Glutamatergic neuron (in vitro differentiated cells): ENCODE measurements at regions not wholly inside any gene's neighbourhood (a gene's known extent, or its start where the extent isn't known, plus 50 kb on each side); places are given as distances from the start of the nearest gene placed in this dataset.

ENCODE experiments used
- DNase-seq: peaks from one replicate; pipeline ENCODE4 v3.0.0; 2022
- H3K27ac Mint-ChIP-seq: one replicate; pipeline ENCODE4 v1.8.0; 2020; ENCODE audit warnings: mild to moderate bottlenecking, mixed read lengths, inconsistent platforms; ENCODE audit not compliant: unreplicated experiment
- H3K27me3 Mint-ChIP-seq: one replicate; pipeline ENCODE4 v1.8.0; 2020; ENCODE audit warnings: mild to moderate bottlenecking, moderate library complexity, mixed read lengths, inconsistent platforms; ENCODE audit not compliant: unreplicated experiment
- H3K36me3 Mint-ChIP-seq: one replicate; pipeline ENCODE4 v1.8.0; 2020; ENCODE audit warnings: mild to moderate bottlenecking, mixed read lengths, inconsistent platforms; ENCODE audit not compliant: unreplicated experiment
- H3K4me1 Mint-ChIP-seq: one replicate; pipeline ENCODE4 v1.8.0; 2020; ENCODE audit warnings: mild to moderate bottlenecking, low read depth, mixed read lengths, inconsistent platforms; ENCODE audit not compliant: unreplicated experiment
- H3K4me3 Mint-ChIP-seq: one replicate; pipeline ENCODE4 v1.8.0; 2020; ENCODE audit warnings: mild to moderate bottlenecking, mixed read lengths, inconsistent platforms; ENCODE audit not compliant: unreplicated experiment
- H3K9me3 Mint-ChIP-seq: one replicate; pipeline ENCODE4 v1.8.0; 2020; ENCODE audit warnings: mild to moderate bottlenecking, moderate library complexity, mixed read lengths, inconsistent platforms; ENCODE audit not compliant: unreplicated experiment
- CTCF ChIP-seq: fragments of 200-600 bp; sonication (generic); IDR thresholded peaks from one replicate; pipeline ENCODE4 v1.5.0; 2021; ENCODE audit not compliant: partially characterized antibody, unreplicated experiment

GRCh38 chr12:63302941-63303536, 152.0 kb upstream of the AVPR1A start:
- Mint-ChIP-seq H3K4me3 (no peak overlapping the region), H3K27ac (no peak overlapping the region), H3K36me3 (no peaks in the 10 kb centered on the region), H3K9me3 (no peaks in the 10 kb centered on the region), H3K27me3 (no peaks in the 10 kb centered on the region), H3K4me1 (peaks cover 8% of the 10 kb centered on the region)
- no peak for DNase-seq
- TF ChIP-seq CTCF = no peak

- TF ChIP-seq CTCF = no peak
- H3K36me3 Mint-ChIP-seq = no peaks in the 10 kb centered on the region
- H3K9me3 Mint-ChIP-seq = no peaks in the 10 kb centered on the region
- no peaks in the 10 kb centered on the region for H3K27me3 Mint-ChIP-seq
- no peak overlapping the region for H3K4me3 Mint-ChIP-seq
- no peak overlapping the region for H3K27ac Mint-ChIP-seq
- peaks cover 8% of the 10 kb centered on the region for H3K4me1 Mint-ChIP-seq
- DNase-seq = no peak
Observed at GRCh38 chr12:63302269-63302940, 151.4 kb upstream of the AVPR1A start.

- Mint-ChIP-seq H3K36me3 (no peaks in the 10 kb centered on the region), H3K4me1 (peaks cover 2% of the 10 kb centered on the region), H3K9me3 (no peaks in the 10 kb centered on the region), H3K27ac (no peak overlapping the region), H3K4me3 (no peak overlapping the region), H3K27me3 (no peaks in the 10 kb centered on the region)
- TF ChIP-seq CTCF = no peak
- DNase-seq = no peak
Observed at GRCh38 chr12:63301311-63301710, 150.3 kb upstream of the AVPR1A start.

GRCh38 chr12:63298386-63298930, 147.5 kb upstream of the AVPR1A start:
- DNase-seq = no peak
- H3K4me1 Mint-ChIP-seq = no peaks in the 10 kb centered on the region
- no peak overlapping the region for H3K27ac Mint-ChIP-seq
- no peaks in the 10 kb centered on the region for H3K27me3 Mint-ChIP-seq
- no peak overlapping the region for H3K4me3 Mint-ChIP-seq
- TF ChIP-seq CTCF = no peak
- no peaks in the 10 kb centered on the region for H3K9me3 Mint-ChIP-seq
- no peaks in the 10 kb centered on the region for H3K36me3 Mint-ChIP-seq

- H3K4me3 Mint-ChIP-seq = no peak overlapping the region
Observed at GRCh38 chr12:63294327-63294632, 143.3 kb upstream of the AVPR1A start.

More at GRCh38 chr12:63294327-63294632, 143.3 kb upstream of the AVPR1A start:
- no peak for DNase-seq
- Mint-ChIP-seq H3K27me3 (no peaks in the 10 kb centered on the region), H3K4me1 (no peaks in the 10 kb centered on the region), H3K9me3 (no peaks in the 10 kb centered on the region), H3K36me3 (no peaks in the 10 kb centered on the region), H3K27ac (no peak overlapping the region)
- no peak for TF ChIP-seq CTCF
